ENCODE measurements at regions not wholly inside any gene's neighbourhood (a gene's known extent, or its start where the extent isn't known, plus 50 kb on each side); places are given as distances from the start of the nearest gene placed in this dataset.

GRCh38 chr10:33796680-33797079, 462.2 kb upstream of the NRP1 start:
- Mint-ChIP-seq H3K4me1 (peaks cover 0 to 11% (median 0%) of the 10 kb centered on the region in 7 donors), H3K36me3 (no peaks in the 10 kb centered on the region), H3K4me3 (no peak overlapping the region), H3K9me3 (peaks cover 0 to 2% (median 0%) of the 10 kb centered on the region in 11 donors), H3K27ac (no peak overlapping the region), H3K27me3 (peaks cover 0 to 4% (median 0%) of the 10 kb centered on the region in 5 donors)
- ChIA-PET CTCF (no interaction called here), POLR2A (interaction anchor here (0.6 kb wide), 1 partner anchor 164 kb away, joined by 3 read pairs; no protein-coding TSS in a partner anchor)
- Histone ChIP-seq H3K27ac (ENCODE audit: low read depth, low read length) (no peak overlapping the region), H3K4me3 (ENCODE audit: low read length) (no peak overlapping the region), H3K27me3 (ENCODE audit: control insufficient read depth in 2 of 2, insufficient read depth in 2 of 2, low read length in 2 of 2) (no peaks in the 10 kb centered on the region), H3K36me3 (ENCODE audit: control insufficient read depth in 2 of 3, insufficient read depth in 3 of 3, low read length in 3 of 3) (no peaks in the 10 kb centered on the region), H3K4me1 (ENCODE audit: control insufficient read depth in 2 of 2, insufficient read depth in 2 of 2, low read length in 2 of 2) (no peaks in the 10 kb centered on the region), H3K9me3 (ENCODE audit: control insufficient read depth in 2 of 3, low read length in 3 of 3) (no peaks in the 10 kb centered on the region)
- ATAC-seq (no peak), DNase-seq (no peak)
- intact Hi-C loops (cut with micrococcal nuclease) = no loop called here

GRCh38 chr10:33795529-33795928, 461.1 kb upstream of the NRP1 start:
- peaks cover 0 to 4% (median 0%) of the 10 kb centered on the region in 5 donors for H3K27me3 Mint-ChIP-seq
- ChIA-PET CTCF (no interaction called here), POLR2A (no interaction called here)
- H3K4me3 Mint-ChIP-seq = no peak overlapping the region
- H3K9me3 Mint-ChIP-seq = peaks cover 0 to 2% (median 0%) of the 10 kb centered on the region in 11 donors
- Histone ChIP-seq H3K4me1 (ENCODE audit: control insufficient read depth in 2 of 2, insufficient read depth in 2 of 2, low read length in 2 of 2) (no peaks in the 10 kb centered on the region), H3K4me3 (ENCODE audit: low read length) (no peak overlapping the region), H3K27ac (ENCODE audit: low read depth, low read length) (no peak overlapping the region), H3K27me3 (ENCODE audit: control insufficient read depth in 2 of 2, insufficient read depth in 2 of 2, low read length in 2 of 2) (no peaks in the 10 kb centered on the region), H3K9me3 (ENCODE audit: control insufficient read depth in 2 of 3, low read length in 3 of 3) (no peaks in the 10 kb centered on the region), H3K36me3 (ENCODE audit: control insufficient read depth in 2 of 3, insufficient read depth in 3 of 3, low read length in 3 of 3) (no peaks in the 10 kb centered on the region)
- no peak for ATAC-seq
- intact Hi-C loops (cut with micrococcal nuclease) = no loop called here
- no peak overlapping the region for H3K27ac Mint-ChIP-seq
- no peaks in the 10 kb centered on the region for H3K36me3 Mint-ChIP-seq
- peaks cover 0 to 11% (median 0%) of the 10 kb centered on the region in 7 donors for H3K4me1 Mint-ChIP-seq
- no peak for DNase-seq

- ATAC-seq = no peak
- intact Hi-C loops (cut with micrococcal nuclease) = no loop called here
- H3K4me3 Mint-ChIP-seq = no peak overlapping the region
- H3K27ac Mint-ChIP-seq = no peak overlapping the region
- H3K36me3 Mint-ChIP-seq = no peaks in the 10 kb centered on the region
- Histone ChIP-seq H3K9me3 (ENCODE audit: control insufficient read depth in 2 of 3, low read length in 3 of 3) (no peaks in the 10 kb centered on the region), H3K4me3 (ENCODE audit: low read length) (no peak overlapping the region), H3K4me1 (ENCODE audit: control insufficient read depth in 2 of 2, insufficient read depth in 2 of 2, low read length in 2 of 2) (no peaks in the 10 kb centered on the region), H3K27ac (ENCODE audit: low read depth, low read length) (no peak overlapping the region), H3K36me3 (ENCODE audit: control insufficient read depth in 2 of 3, insufficient read depth in 3 of 3, low read length in 3 of 3) (no peaks in the 10 kb centered on the region), H3K27me3 (ENCODE audit: control insufficient read depth in 2 of 2, insufficient read depth in 2 of 2, low read length in 2 of 2) (no peaks in the 10 kb centered on the region)
- POLR2A ChIA-PET = no interaction called here
- H3K9me3 Mint-ChIP-seq = peaks cover 0 to 2% (median 0%) of the 10 kb centered on the region in 11 donors
- CTCF ChIA-PET = no interaction called here
- H3K4me1 Mint-ChIP-seq = peaks cover 0 to 11% (median 0%) of the 10 kb centered on the region in 7 donors
- no peak for DNase-seq
- H3K27me3 Mint-ChIP-seq = peaks cover 0 to 4% (median 0%) of the 10 kb centered on the region in 5 donors
Observed at GRCh38 chr10:33794460-33794859, 460.0 kb upstream of the NRP1 start.

- Mint-ChIP-seq H3K27me3 (peaks cover 0 to 4% (median 0%) of the 10 kb centered on the region in 5 donors), H3K9me3 (peaks cover 0 to 2% (median 0%) of the 10 kb centered on the region in 11 donors), H3K36me3 (no peaks in the 10 kb centered on the region), H3K27ac (no peak overlapping the region), H3K4me3 (no peak overlapping the region), H3K4me1 (peaks cover 0 to 11% (median 0%) of the 10 kb centered on the region in 7 donors)
- ATAC-seq (no peak), DNase-seq (no peak)
- Histone ChIP-seq H3K9me3 (ENCODE audit: control insufficient read depth in 2 of 3, low read length in 3 of 3) (no peaks in the 10 kb centered on the region), H3K4me1 (ENCODE audit: control insufficient read depth in 2 of 2, insufficient read depth in 2 of 2, low read length in 2 of 2) (no peaks in the 10 kb centered on the region), H3K27ac (ENCODE audit: low read depth, low read length) (no peak overlapping the region), H3K27me3 (ENCODE audit: control insufficient read depth in 2 of 2, insufficient read depth in 2 of 2, low read length in 2 of 2) (no peaks in the 10 kb centered on the region), H3K36me3 (ENCODE audit: control insufficient read depth in 2 of 3, insufficient read depth in 3 of 3, low read length in 3 of 3) (no peaks in the 10 kb centered on the region), H3K4me3 (ENCODE audit: low read length) (no peak overlapping the region)
- intact Hi-C loops (cut with micrococcal nuclease) = no loop called here
- CTCF ChIA-PET = no interaction called here
- POLR2A ChIA-PET = no interaction called here
Observed at GRCh38 chr10:33793793-33794192, 459.3 kb upstream of the NRP1 start.

GRCh38 chr10:33791272-33791660, 456.8 kb upstream of the NRP1 start:
- H3K27me3 ChIP-seq (ENCODE audit: control insufficient read depth in 2 of 2, insufficient read depth in 2 of 2, low read length in 2 of 2) = no peaks in the 10 kb centered on the region
- no peak for ATAC-seq
- H3K4me3 ChIP-seq (ENCODE audit: low read length) = no peak overlapping the region
- no peaks in the 10 kb centered on the region for H3K9me3 ChIP-seq (ENCODE audit: control insufficient read depth in 2 of 3, low read length in 3 of 3)
- no peaks in the 10 kb centered on the region for H3K36me3 ChIP-seq (ENCODE audit: control insufficient read depth in 2 of 3, insufficient read depth in 3 of 3, low read length in 3 of 3)
- H3K4me1 ChIP-seq (ENCODE audit: control insufficient read depth in 2 of 2, insufficient read depth in 2 of 2, low read length in 2 of 2) = no peaks in the 10 kb centered on the region
- POLR2A ChIA-PET = no interaction called here
- H3K27ac ChIP-seq (ENCODE audit: low read depth, low read length) = no peak overlapping the region
- Mint-ChIP-seq H3K4me1 (peaks cover 0 to 8% (median 0%) of the 10 kb centered on the region in 7 donors), H3K4me3 (no peak overlapping the region), H3K27ac (no peak overlapping the region), H3K27me3 (no peaks in the 10 kb centered on the region), H3K36me3 (no peaks in the 10 kb centered on the region), H3K9me3 (peaks cover 0 to 5% (median 0%) of the 10 kb centered on the region in 11 donors)
- intact Hi-C loops (cut with micrococcal nuclease) = no loop called here
- CTCF ChIA-PET = no interaction called here
- no peak for DNase-seq

- no peaks in the 10 kb centered on the region for H3K36me3 Mint-ChIP-seq
- no peak overlapping the region for H3K4me3 ChIP-seq (ENCODE audit: low read length)
- no peaks in the 10 kb centered on the region for H3K27me3 ChIP-seq (ENCODE audit: control insufficient read depth in 2 of 2, insufficient read depth in 2 of 2, low read length in 2 of 2)
- H3K27ac ChIP-seq (ENCODE audit: low read depth, low read length) = no peak overlapping the region
- POLR2A ChIA-PET = no interaction called here
- no peaks in the 10 kb centered on the region for H3K27me3 Mint-ChIP-seq
- DNase-seq (no peak), ATAC-seq (no peak)
- H3K4me1 Mint-ChIP-seq = peaks cover 0 to 8% (median 0%) of the 10 kb centered on the region in 7 donors
- H3K4me1 ChIP-seq (ENCODE audit: control insufficient read depth in 2 of 2, insufficient read depth in 2 of 2, low read length in 2 of 2) = no peaks in the 10 kb centered on the region
- H3K9me3 ChIP-seq (ENCODE audit: control insufficient read depth in 2 of 3, low read length in 3 of 3) = no peaks in the 10 kb centered on the region
- intact Hi-C loops (cut with micrococcal nuclease) = no loop called here
- H3K4me3 Mint-ChIP-seq = no peak overlapping the region
- H3K9me3 Mint-ChIP-seq = peaks cover 0 to 5% (median 0%) of the 10 kb centered on the region in 11 donors
- CTCF ChIA-PET = no interaction called here
- no peaks in the 10 kb centered on the region for H3K36me3 ChIP-seq (ENCODE audit: control insufficient read depth in 2 of 3, insufficient read depth in 3 of 3, low read length in 3 of 3)
- H3K27ac Mint-ChIP-seq = no peak overlapping the region
Observed at GRCh38 chr10:33790521-33791271, 456.2 kb upstream of the NRP1 start.

GRCh38 chr10:33783557-33783956, 449.1 kb upstream of the NRP1 start:
- Mint-ChIP-seq H3K27ac (no peak overlapping the region), H3K27me3 (peaks cover 0 to 8% (median 0%) of the 10 kb centered on the region in 5 donors), H3K4me1 (no peaks in the 10 kb centered on the region), H3K36me3 (no peaks in the 10 kb centered on the region), H3K9me3 (peaks cover 0 to 7% (median 0%) of the 10 kb centered on the region in 11 donors), H3K4me3 (no peak overlapping the region)
- no peak for ATAC-seq
- intact Hi-C loops (cut with micrococcal nuclease) = no loop called here
- Histone ChIP-seq H3K27ac (ENCODE audit: low read depth, low read length) (no peak overlapping the region), H3K4me3 (ENCODE audit: low read length) (no peak overlapping the region), H3K27me3 (ENCODE audit: control insufficient read depth in 2 of 2, insufficient read depth in 2 of 2, low read length in 2 of 2) (no peaks in the 10 kb centered on the region), H3K36me3 (ENCODE audit: control insufficient read depth in 2 of 3, insufficient read depth in 3 of 3, low read length in 3 of 3) (no peaks in the 10 kb centered on the region), H3K4me1 (ENCODE audit: control insufficient read depth in 2 of 2, insufficient read depth in 2 of 2, low read length in 2 of 2) (no peaks in the 10 kb centered on the region), H3K9me3 (ENCODE audit: control insufficient read depth in 2 of 3, low read length in 3 of 3) (no peaks in the 10 kb centered on the region)
- DNase-seq = no peak
- ChIA-PET POLR2A (no interaction called here), CTCF (no interaction called here)

Measured in naive thymus-derived CD4-positive, alpha-beta T cell (primary cell).